B cell (primary cell): ENCODE measurements at regions not wholly inside any gene's neighbourhood (a gene's known extent, or its start where the extent isn't known, plus 50 kb on each side); places are given as distances from the start of the nearest gene placed in this dataset.

Experiments
- CTCF ChIP-seq: fragments of 200-600 bp; IDR thresholded peaks from one replicate; pipeline ENCODE4 v1.8.0; 2022; ENCODE audit warnings: antibody characterized with exemption, mild to moderate bottlenecking
- EZH2 ChIP-seq: IDR thresholded peaks from 2 replicates; pipeline ENCODE4 v1.6.1; 2012; ENCODE audit warnings: borderline replicate concordance, low read depth, mild to moderate bottlenecking, moderate library complexity, low read length; ENCODE audit not compliant: insufficient read depth, poor library complexity, severe bottlenecking

GRCh38 chr11:120004723-120005122, 133.2 kb downstream of the TRIM29 start:
- TF ChIP-seq EZH2 (no peak), CTCF (no peak)
